ENCODE measurements at regions not wholly inside any gene's neighbourhood (a gene's known extent, or its start where the extent isn't known, plus 50 kb on each side); places are given as distances from the start of the nearest gene placed in this dataset.

DNA sequence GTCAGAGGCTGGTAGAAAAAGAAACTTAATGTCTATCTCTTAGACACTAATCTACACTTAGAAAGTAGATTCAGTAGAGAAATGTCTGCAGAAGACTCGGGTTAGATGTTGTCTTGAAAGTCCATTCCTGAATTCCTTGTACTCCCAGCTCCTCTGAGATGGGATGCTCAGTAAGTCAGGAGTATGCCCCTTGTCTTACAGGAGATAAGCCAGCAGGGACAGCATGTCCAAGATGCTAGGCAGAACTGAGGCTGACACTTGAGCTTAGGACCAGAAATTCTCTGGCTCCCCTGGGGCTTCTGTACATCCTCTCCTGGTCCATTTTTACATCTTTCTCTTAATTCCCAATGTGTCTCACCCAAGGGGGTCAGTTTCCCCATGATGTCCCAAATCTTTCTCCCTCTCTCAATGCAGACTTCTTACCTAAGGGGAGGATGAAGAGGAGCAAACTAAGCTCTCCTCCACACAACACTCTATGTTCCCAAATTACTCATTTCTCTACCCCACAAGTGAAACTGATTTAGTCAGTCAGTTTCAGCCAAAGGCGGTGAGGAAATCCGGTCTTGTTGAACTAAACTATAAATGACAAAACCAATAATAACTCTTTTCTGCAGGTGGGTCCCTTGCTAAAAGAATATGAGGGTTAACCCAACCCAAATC lies 558.2 kb upstream of the DIPK2B start:
- no peaks in the 10 kb centered on the region for H3F3A ChIP-seq (ENCODE audit: insufficient read depth, low read length)
- no peak overlapping the region for H3K4me3 ChIP-seq (ENCODE audit: low read depth, low read length, poor library complexity, severe bottlenecking)
- H3K4me1 ChIP-seq (ENCODE audit: insufficient read depth, low read length, severe bottlenecking), result no peaks in the 10 kb centered on the region
- no peak for TF ChIP-seq EZH2 (IDR thresholded peaks at IDR 0.05; ENCODE audit: borderline replicate concordance, low read length)
- TF ChIP-seq, protein P1, sequence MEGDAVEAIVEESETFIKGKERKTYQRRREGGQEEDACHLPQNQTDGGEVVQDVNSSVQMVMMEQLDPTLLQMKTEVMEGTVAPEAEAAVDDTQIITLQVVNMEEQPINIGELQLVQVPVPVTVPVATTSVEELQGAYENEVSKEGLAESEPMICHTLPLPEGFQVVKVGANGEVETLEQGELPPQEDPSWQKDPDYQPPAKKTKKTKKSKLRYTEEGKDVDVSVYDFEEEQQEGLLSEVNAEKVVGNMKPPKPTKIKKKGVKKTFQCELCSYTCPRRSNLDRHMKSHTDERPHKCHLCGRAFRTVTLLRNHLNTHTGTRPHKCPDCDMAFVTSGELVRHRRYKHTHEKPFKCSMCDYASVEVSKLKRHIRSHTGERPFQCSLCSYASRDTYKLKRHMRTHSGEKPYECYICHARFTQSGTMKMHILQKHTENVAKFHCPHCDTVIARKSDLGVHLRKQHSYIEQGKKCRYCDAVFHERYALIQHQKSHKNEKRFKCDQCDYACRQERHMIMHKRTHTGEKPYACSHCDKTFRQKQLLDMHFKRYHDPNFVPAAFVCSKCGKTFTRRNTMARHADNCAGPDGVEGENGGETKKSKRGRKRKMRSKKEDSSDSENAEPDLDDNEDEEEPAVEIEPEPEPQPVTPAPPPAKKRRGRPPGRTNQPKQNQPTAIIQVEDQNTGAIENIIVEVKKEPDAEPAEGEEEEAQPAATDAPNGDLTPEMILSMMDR (IDR thresholded peaks at IDR 0.05; ENCODE audit: low read length), result no peak
- H3K79me2 ChIP-seq (ENCODE audit: insufficient read depth, low read length), result no peaks in the 10 kb centered on the region
- no peak overlapping the region for H3K4me2 ChIP-seq (ENCODE audit: low read length)
- no peaks in the 10 kb centered on the region for H3K9me3 ChIP-seq (ENCODE audit: low read length)
- H3K9me2 ChIP-seq (ENCODE audit: low read depth, low read length), result no peaks in the 10 kb centered on the region
- H3K36me3 ChIP-seq (ENCODE audit: insufficient read depth, low read length), result no peaks in the 10 kb centered on the region
- H2AFZ ChIP-seq (ENCODE audit: low read length), result no peak overlapping the region
- no peak overlapping the region for H3K27ac ChIP-seq (ENCODE audit: low read depth, low read length, poor library complexity, severe bottlenecking)
- H3K27me3 ChIP-seq (ENCODE audit: insufficient read depth, low read length), result no peaks in the 10 kb centered on the region
- no peak overlapping the region for H3K9ac ChIP-seq (ENCODE audit: low read length)
- H4K20me1 ChIP-seq (ENCODE audit: insufficient read depth, low read length), result no peaks in the 10 kb centered on the region

DNA sequence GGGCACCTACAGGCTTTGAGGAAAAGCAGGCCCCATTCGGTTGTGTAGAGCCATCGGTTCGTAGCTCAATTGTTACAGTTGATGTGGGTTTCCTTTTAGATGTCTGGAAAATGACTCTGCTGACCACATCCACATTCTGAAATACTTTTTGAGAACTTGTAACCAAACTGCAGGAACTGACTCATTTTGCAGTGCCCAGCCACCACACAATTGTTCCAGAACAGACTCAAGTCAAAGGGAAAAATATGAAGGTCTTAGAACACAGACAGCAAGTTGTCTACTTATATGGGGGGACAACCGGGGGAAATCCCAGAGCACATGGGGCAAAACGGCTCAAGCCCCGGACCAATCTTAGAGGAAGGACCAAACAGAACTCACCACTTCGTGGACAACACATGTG lies 557.6 kb upstream of the DIPK2B start:
- TF ChIP-seq, protein P1 (IDR thresholded peaks at IDR 0.05; ENCODE audit: low read length), result no peak
- TF ChIP-seq EZH2 (IDR thresholded peaks at IDR 0.05; ENCODE audit: borderline replicate concordance, low read length), result no peak
- H3K4me2 ChIP-seq (ENCODE audit: low read length), result no peak overlapping the region
- no peak overlapping the region for H3K4me3 ChIP-seq (ENCODE audit: low read depth, low read length, poor library complexity, severe bottlenecking)
- no peak overlapping the region for H2AFZ ChIP-seq (ENCODE audit: low read length)
- no peaks in the 10 kb centered on the region for H3K4me1 ChIP-seq (ENCODE audit: insufficient read depth, low read length, severe bottlenecking)
- no peaks in the 10 kb centered on the region for H4K20me1 ChIP-seq (ENCODE audit: insufficient read depth, low read length)
- no peak overlapping the region for H3K9ac ChIP-seq (ENCODE audit: low read length)
- no peaks in the 10 kb centered on the region for H3K36me3 ChIP-seq (ENCODE audit: insufficient read depth, low read length)
- no peaks in the 10 kb centered on the region for H3K9me2 ChIP-seq (ENCODE audit: low read depth, low read length)
- no peaks in the 10 kb centered on the region for H3K79me2 ChIP-seq (ENCODE audit: insufficient read depth, low read length)
- H3K27me3 ChIP-seq (ENCODE audit: insufficient read depth, low read length), result no peaks in the 10 kb centered on the region
- H3F3A ChIP-seq (ENCODE audit: insufficient read depth, low read length), result no peaks in the 10 kb centered on the region
- H3K9me3 ChIP-seq (ENCODE audit: low read length), result no peaks in the 10 kb centered on the region
- H3K27ac ChIP-seq (ENCODE audit: low read depth, low read length, poor library complexity, severe bottlenecking), result no peak overlapping the region

GRCh38 chrX:45757272-45757671 lies 556.6 kb upstream of the DIPK2B start:
- Histone ChIP-seq H3K36me3 (ENCODE audit: insufficient read depth, low read length) (no peaks in the 10 kb centered on the region), H3K9me2 (ENCODE audit: low read depth, low read length) (no peaks in the 10 kb centered on the region), H2AFZ (ENCODE audit: low read length) (no peak overlapping the region), H3K4me3 (ENCODE audit: low read depth, low read length, poor library complexity, severe bottlenecking) (no peak overlapping the region), H3K4me2 (ENCODE audit: low read length) (no peak overlapping the region), H3K79me2 (ENCODE audit: insufficient read depth, low read length) (no peaks in the 10 kb centered on the region), H4K20me1 (ENCODE audit: insufficient read depth, low read length) (no peaks in the 10 kb centered on the region), H3F3A (ENCODE audit: insufficient read depth, low read length) (no peaks in the 10 kb centered on the region), H3K9me3 (ENCODE audit: low read length) (no peaks in the 10 kb centered on the region), H3K27me3 (ENCODE audit: insufficient read depth, low read length) (no peaks in the 10 kb centered on the region), H3K27ac (ENCODE audit: low read depth, low read length, poor library complexity, severe bottlenecking) (no peak overlapping the region), H3K9ac (ENCODE audit: low read length) (no peak overlapping the region), H3K4me1 (ENCODE audit: insufficient read depth, low read length, severe bottlenecking) (no peaks in the 10 kb centered on the region)
- TF ChIP-seq, protein P1 (IDR thresholded peaks at IDR 0.05; ENCODE audit: low read length), result no peak
- no peak for TF ChIP-seq EZH2 (IDR thresholded peaks at IDR 0.05; ENCODE audit: borderline replicate concordance, low read length)

Data from OCI-LY1 (cell line).